K562 (cell line): ENCODE measurements at regions not wholly inside any gene's neighbourhood (a gene's known extent, or its start where the extent isn't known, plus 50 kb on each side); places are given as distances from the start of the nearest gene placed in this dataset.

Experiments
- BCOR ChIP-seq: fragments of 450-650 bp; IDR thresholded peaks from 2 replicates; pipeline ENCODE4 v1.6.1; 2016
- CEBPB ChIP-seq: fragments of 450-650 bp; IDR thresholded peaks from 2 replicates; pipeline ENCODE4 v1.6.1; 2016; ENCODE audit warnings: missing genetic modification characterization, missing compliant biosample characterization
- DNMT1 ChIP-seq: fragments of 450-650 bp; IDR thresholded peaks from 2 replicates; pipeline ENCODE4 v1.6.1; 2016; ENCODE audit warnings: antibody characterized with exemption, mild to moderate bottlenecking
- FIP1L1 ChIP-seq: fragments of 200-400 bp; formaldehyde crosslinking; IDR thresholded peaks from 2 replicates; pipeline ENCODE4 v1.6.1; 2018; ENCODE audit warnings: mild to moderate bottlenecking, low read depth, low read length; ENCODE audit not compliant: poor library complexity, severe bottlenecking
- FOXK1 ChIP-seq: sonication (generic); formaldehyde crosslinking; IDR thresholded peaks from 2 replicates; pipeline ENCODE4 v1.8.0; 2022; ENCODE audit warnings: missing genetic modification reagents, mild to moderate bottlenecking, borderline replicate concordance
- HNRNPH1 ChIP-seq: fragments of 200-400 bp; formaldehyde crosslinking; optimal IDR thresholded peaks from 2 replicates; pipeline ENCODE3; 2017; ENCODE audit warnings: low read depth, mild to moderate bottlenecking, low read length, moderate library complexity
- MGA ChIP-seq: fragments of 450-650 bp; IDR thresholded peaks from 2 replicates; pipeline ENCODE4 v1.6.1; 2016; ENCODE audit warnings: mild to moderate bottlenecking, moderate library complexity
- SUPT5H ChIP-seq: fragments of 450-650 bp; IDR thresholded peaks from 2 replicates; pipeline ENCODE4 v1.6.1; 2016
- THRB ChIP-seq: fragments of 450-650 bp; formaldehyde crosslinking; conservative IDR thresholded peaks from 2 replicates; pipeline ENCODE4 v1.4.0; 2022; ENCODE audit warnings: mild to moderate bottlenecking, missing genetic modification characterization
- ZBTB11 ChIP-seq, 3 experiments: fragments of 200-800 bp in 1 of 3; fragments of 250-450 bp in 1 of 3; fragments of 450-650 bp in 1 of 3; sonication (Bioruptor Pico) in 1 of 3; sonication (Bioruptor generic) in 1 of 3; formaldehyde crosslinking in 1 of 3; IDR thresholded peaks; 2 replicates each; pipeline versions ENCODE4 v1.6.1 to v1.8.0; 2016 to 2022; ENCODE audit warnings: mild to moderate bottlenecking in 2 of 3, missing genetic modification characterization in 2 of 3, missing compliant biosample characterization in 1 of 3, moderate library complexity in 1 of 3
- ZNF217 ChIP-seq: sonication (generic); formaldehyde crosslinking; IDR thresholded peaks from 2 replicates; pipeline ENCODE4 v1.8.0; 2022; ENCODE audit warnings: mild to moderate bottlenecking, missing genetic modification reagents

GRCh38 chr5:98209418-98209817, 564.0 kb upstream of the RGMB start (continued):
- no peak for TF ChIP-seq HNRNPH1
- TF ChIP-seq THRB (CRISPR knock-in tag) = no peak
- TF ChIP-seq FOXK1 (CRISPR knock-in tag) = no peak
- TF ChIP-seq MGA = no peak
- TF ChIP-seq DNMT1 = no peak
- TF ChIP-seq ZBTB11 (CRISPR knock-in tag; IDR thresholded peaks at IDR 0.05) = no peak
- no peak for TF ChIP-seq SUPT5H
- TF ChIP-seq BCOR = no peak
- no peak for TF ChIP-seq CEBPB
- TF ChIP-seq FIP1L1 = no peak
- TF ChIP-seq ZNF217 (CRISPR knock-in tag) = no peak
